ENCODE measurements at regions not wholly inside any gene's neighbourhood (a gene's known extent, or its start where the extent isn't known, plus 50 kb on each side); places are given as distances from the start of the nearest gene placed in this dataset.

- Mint-ChIP-seq H3K36me3 (ENCODE audit: insufficient read depth, unreplicated experiment) (no peaks in the 10 kb centered on the region), H3K9me3 (ENCODE audit: unreplicated experiment) (no peaks in the 10 kb centered on the region), H3K4me1 (ENCODE audit: insufficient read depth, unreplicated experiment) (no peaks in the 10 kb centered on the region), H3K27ac (ENCODE audit: low read depth, unreplicated experiment) (no peak overlapping the region), H3K27me3 (ENCODE audit: insufficient read depth, unreplicated experiment) (no peaks in the 10 kb centered on the region), H3K4me3 (ENCODE audit: unreplicated experiment) (no peak overlapping the region)
- POLR2A ChIA-PET: interaction anchor here (0.6 to 0.7 kb wide), 2 partner anchors 25 to 69 kb away, joined by 3 read pairs; no protein-coding TSS in a partner anchor
- no TSS peak for BruUV-seq (replicated peaks)
- intact Hi-C loops (cut with micrococcal nuclease): no loop called here
- CTCF ChIA-PET: no interaction called here
- TF ChIP-seq, protein P1, sequence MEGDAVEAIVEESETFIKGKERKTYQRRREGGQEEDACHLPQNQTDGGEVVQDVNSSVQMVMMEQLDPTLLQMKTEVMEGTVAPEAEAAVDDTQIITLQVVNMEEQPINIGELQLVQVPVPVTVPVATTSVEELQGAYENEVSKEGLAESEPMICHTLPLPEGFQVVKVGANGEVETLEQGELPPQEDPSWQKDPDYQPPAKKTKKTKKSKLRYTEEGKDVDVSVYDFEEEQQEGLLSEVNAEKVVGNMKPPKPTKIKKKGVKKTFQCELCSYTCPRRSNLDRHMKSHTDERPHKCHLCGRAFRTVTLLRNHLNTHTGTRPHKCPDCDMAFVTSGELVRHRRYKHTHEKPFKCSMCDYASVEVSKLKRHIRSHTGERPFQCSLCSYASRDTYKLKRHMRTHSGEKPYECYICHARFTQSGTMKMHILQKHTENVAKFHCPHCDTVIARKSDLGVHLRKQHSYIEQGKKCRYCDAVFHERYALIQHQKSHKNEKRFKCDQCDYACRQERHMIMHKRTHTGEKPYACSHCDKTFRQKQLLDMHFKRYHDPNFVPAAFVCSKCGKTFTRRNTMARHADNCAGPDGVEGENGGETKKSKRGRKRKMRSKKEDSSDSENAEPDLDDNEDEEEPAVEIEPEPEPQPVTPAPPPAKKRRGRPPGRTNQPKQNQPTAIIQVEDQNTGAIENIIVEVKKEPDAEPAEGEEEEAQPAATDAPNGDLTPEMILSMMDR (IDR thresholded peaks at IDR 0.05; ENCODE audit: unreplicated experiment): no peak
- DNase-seq (ENCODE audit: unreplicated experiment): no peak
These were observed 896.6 kb downstream of the TLE1 start for GRCh38 chr9:80792726-80793125.

DNA sequence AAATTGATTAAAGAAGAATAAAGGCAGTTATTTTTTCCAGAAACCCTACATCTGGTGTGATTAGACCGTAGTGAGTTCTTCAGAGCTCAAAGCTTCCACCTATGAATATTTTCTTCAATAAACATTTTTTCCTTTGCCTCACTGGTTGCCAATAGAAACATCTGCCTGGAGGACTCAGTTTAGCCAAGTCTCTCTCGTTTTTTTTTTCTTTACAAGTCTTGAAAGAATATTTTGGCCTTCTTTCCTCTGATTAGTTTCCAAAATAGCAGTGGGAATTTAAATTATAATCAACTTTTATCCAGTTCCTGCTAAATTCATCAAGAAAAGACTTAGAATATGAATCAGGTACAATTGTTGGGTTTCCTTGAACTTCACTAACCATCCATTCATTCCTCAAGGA lies 897.5 kb downstream of the TLE1 start:
- H3K27me3 Mint-ChIP-seq (ENCODE audit: insufficient read depth, unreplicated experiment): no peaks in the 10 kb centered on the region
- no peak for DNase-seq (ENCODE audit: unreplicated experiment)
- H3K36me3 Mint-ChIP-seq (ENCODE audit: insufficient read depth, unreplicated experiment): no peaks in the 10 kb centered on the region
- intact Hi-C loops (cut with micrococcal nuclease): no loop called here
- no peak overlapping the region for H3K4me3 Mint-ChIP-seq (ENCODE audit: unreplicated experiment)
- H3K9me3 Mint-ChIP-seq (ENCODE audit: unreplicated experiment): no peaks in the 10 kb centered on the region
- no peaks in the 10 kb centered on the region for H3K4me1 Mint-ChIP-seq (ENCODE audit: insufficient read depth, unreplicated experiment)
- BruUV-seq (replicated peaks): no TSS peak
- ChIA-PET CTCF (interaction anchor here (0.8 kb wide), 1 partner anchor 314 kb away, joined by 3 read pairs; no protein-coding TSS in a partner anchor), POLR2A (no interaction called here)
- H3K27ac Mint-ChIP-seq (ENCODE audit: low read depth, unreplicated experiment): no peak overlapping the region
- TF ChIP-seq, protein P1 (IDR thresholded peaks at IDR 0.05; ENCODE audit: unreplicated experiment): no peak

DNA sequence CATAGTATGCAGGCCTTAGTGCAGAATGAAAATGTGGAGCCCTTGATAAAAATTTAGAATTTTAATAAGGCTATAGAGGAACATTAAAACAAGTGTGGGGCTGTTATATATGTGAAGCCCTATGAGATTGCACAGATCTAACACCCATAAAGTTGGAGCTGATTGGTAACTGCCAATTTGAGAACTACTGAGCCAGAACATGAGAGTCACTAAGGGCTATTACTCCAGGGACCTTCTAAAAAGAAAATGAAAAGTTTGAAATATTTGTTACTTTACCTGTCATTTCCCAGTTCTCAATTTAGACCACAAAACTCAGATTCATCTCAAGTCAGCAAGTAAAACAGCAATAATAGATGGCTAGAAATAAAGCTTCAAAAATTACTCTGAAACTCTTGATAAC lies 898.6 kb downstream of the TLE1 start:
- no peak for DNase-seq (ENCODE audit: unreplicated experiment)
- Mint-ChIP-seq H3K36me3 (ENCODE audit: insufficient read depth, unreplicated experiment) (no peaks in the 10 kb centered on the region), H3K4me3 (ENCODE audit: unreplicated experiment) (no peak overlapping the region), H3K4me1 (ENCODE audit: insufficient read depth, unreplicated experiment) (no peaks in the 10 kb centered on the region), H3K9me3 (ENCODE audit: unreplicated experiment) (no peaks in the 10 kb centered on the region), H3K27me3 (ENCODE audit: insufficient read depth, unreplicated experiment) (no peaks in the 10 kb centered on the region), H3K27ac (ENCODE audit: low read depth, unreplicated experiment) (no peak overlapping the region)
- ChIA-PET POLR2A (no interaction called here), CTCF (no interaction called here)
- TF ChIP-seq, protein P1 (IDR thresholded peaks at IDR 0.05; ENCODE audit: unreplicated experiment): no peak
- BruUV-seq (replicated peaks): no TSS peak
- intact Hi-C loops (cut with micrococcal nuclease): no loop called here

GRCh38 chr9:80789831-80790230 lies 899.5 kb downstream of the TLE1 start:
- no peaks in the 10 kb centered on the region for H3K27me3 Mint-ChIP-seq (ENCODE audit: insufficient read depth, unreplicated experiment)
- no peaks in the 10 kb centered on the region for H3K4me1 Mint-ChIP-seq (ENCODE audit: insufficient read depth, unreplicated experiment)
- CTCF ChIA-PET: interaction anchor here (0.6 kb wide), 1 partner anchor 8 kb away, joined by 4 read pairs; no protein-coding TSS in a partner anchor
- BruUV-seq (replicated peaks): no TSS peak
- H3K27ac Mint-ChIP-seq (ENCODE audit: low read depth, unreplicated experiment): no peak overlapping the region
- H3K36me3 Mint-ChIP-seq (ENCODE audit: insufficient read depth, unreplicated experiment): no peaks in the 10 kb centered on the region
- no peak for DNase-seq (ENCODE audit: unreplicated experiment)
- intact Hi-C loops (cut with micrococcal nuclease): no loop called here
- POLR2A ChIA-PET: no interaction called here
- H3K9me3 Mint-ChIP-seq (ENCODE audit: unreplicated experiment): no peaks in the 10 kb centered on the region
- TF ChIP-seq, protein P1 (IDR thresholded peaks at IDR 0.05; ENCODE audit: unreplicated experiment): no peak
- no peak overlapping the region for H3K4me3 Mint-ChIP-seq (ENCODE audit: unreplicated experiment)

All from MCF 10A (cell line).